Testis (tissue), 2 donors: ENCODE measurements at regions not wholly inside any gene's neighbourhood (a gene's known extent, or its start where the extent isn't known, plus 50 kb on each side); places are given as distances from the start of the nearest gene placed in this dataset.
A peak's percentile ranks its signal among the peaks of the same experiment; 100 is the strongest.

Source experiments
- DNase-seq: peaks from one replicate; pipeline ENCODE4 v3.0.0-alpha.2; 2019
- H3K27ac ChIP-seq, 2 donors: fragments of 200-600 bp; sonication (generic); one replicate each; pipeline ENCODE4 v1.5.1; 2019
- H3K27me3 ChIP-seq: fragments of 200-600 bp; sonication (generic); one replicate; pipeline ENCODE4 v1.5.1; 2019
- H3K36me3 ChIP-seq: fragments of 200-600 bp; sonication (generic); one replicate; pipeline ENCODE4 v1.5.1; 2017; ENCODE audit warnings: low read depth; ENCODE audit errors: missing control alignments
- H3K4me1 ChIP-seq: fragments of 200-600 bp; sonication (generic); one replicate; pipeline ENCODE4 v1.5.1; 2019
- H3K4me3 ChIP-seq, 2 donors: fragments of 200-600 bp; sonication (generic); one replicate each; pipeline ENCODE4 v1.5.1; 2017 to 2019
- H3K9me3 ChIP-seq: fragments of 200-600 bp; sonication (generic); one replicate; pipeline ENCODE4 v1.5.1; 2017
- POLR2A ChIP-seq: fragments of 450-650 bp; IDR thresholded peaks from one replicate; pipeline ENCODE4 v1.6.1; 2017; ENCODE audit warnings: antibody characterized with exemption, mild to moderate bottlenecking, moderate library complexity
- WGBS, 2 donors: methylation state at CpG; one replicate each; pipeline ENCODE4 v1.1.5; 2018; 5-methylcytosine and 5-hydroxymethylcytosine counted together
- intact Hi-C: fragments of 100-400 bp; cut with DNase I; formaldehyde crosslinking; loops from one replicate; pipeline ENCODE4 v1.15.1; 2023; ENCODE audit warnings: low total_unique reads
- TF ChIP-seq, protein P1 (sequence below), 3 experiments: fragments of 450-650 bp in 2 of 3; fragments of 200-600 bp in 1 of 3; sonication (generic) in 1 of 3; IDR thresholded peaks; one replicate each; pipeline ENCODE4 v1.5.1; 2016 to 2019; ENCODE audit warnings: antibody characterized with exemption in 3 of 3, mild to moderate bottlenecking in 2 of 3, moderate library complexity in 1 of 3

DNA sequence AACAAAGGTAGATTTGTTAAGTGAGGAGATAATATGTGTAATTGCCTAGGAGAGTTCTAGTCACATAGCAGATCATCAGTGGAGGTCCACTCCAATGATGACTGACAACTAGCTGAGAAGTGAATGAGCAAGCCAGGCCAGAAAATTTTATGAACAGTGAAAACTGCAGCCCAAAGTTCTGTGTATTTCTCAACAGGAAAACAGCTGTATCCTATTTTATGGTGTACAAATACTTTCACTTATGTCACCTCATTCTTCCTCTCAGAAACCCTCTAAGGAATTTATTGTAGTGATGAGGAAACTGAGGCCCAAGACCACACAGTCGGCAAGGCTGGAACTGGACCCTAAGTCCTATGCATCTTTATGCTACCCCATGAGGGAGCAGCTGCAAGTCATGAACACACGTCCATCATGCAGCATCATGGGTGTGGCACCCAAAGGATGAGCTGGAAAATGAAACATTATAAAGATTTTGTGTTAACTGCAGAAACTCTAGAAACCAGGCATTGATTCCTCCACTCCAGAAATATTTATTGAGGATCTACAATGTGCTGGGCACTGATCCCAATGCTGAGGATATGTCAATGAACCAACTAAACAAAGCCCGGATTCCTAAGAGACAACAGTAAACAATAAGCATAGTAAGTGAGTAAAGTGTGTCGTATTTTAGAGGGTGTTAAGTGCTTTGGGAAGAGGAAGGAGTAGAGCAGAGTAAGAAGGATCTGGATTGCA is 99.5 kb upstream of the DUSP10 start:
- Histone ChIP-seq H3K27ac (no peak overlapping the region), H3K9me3 (no peaks in the 10 kb centered on the region), H3K4me1 (no peaks in the 10 kb centered on the region), H3K4me3 (no peak overlapping the region), H3K36me3 (no peaks in the 10 kb centered on the region), H3K27me3 (no peaks in the 10 kb centered on the region)
- TF ChIP-seq, protein P1, sequence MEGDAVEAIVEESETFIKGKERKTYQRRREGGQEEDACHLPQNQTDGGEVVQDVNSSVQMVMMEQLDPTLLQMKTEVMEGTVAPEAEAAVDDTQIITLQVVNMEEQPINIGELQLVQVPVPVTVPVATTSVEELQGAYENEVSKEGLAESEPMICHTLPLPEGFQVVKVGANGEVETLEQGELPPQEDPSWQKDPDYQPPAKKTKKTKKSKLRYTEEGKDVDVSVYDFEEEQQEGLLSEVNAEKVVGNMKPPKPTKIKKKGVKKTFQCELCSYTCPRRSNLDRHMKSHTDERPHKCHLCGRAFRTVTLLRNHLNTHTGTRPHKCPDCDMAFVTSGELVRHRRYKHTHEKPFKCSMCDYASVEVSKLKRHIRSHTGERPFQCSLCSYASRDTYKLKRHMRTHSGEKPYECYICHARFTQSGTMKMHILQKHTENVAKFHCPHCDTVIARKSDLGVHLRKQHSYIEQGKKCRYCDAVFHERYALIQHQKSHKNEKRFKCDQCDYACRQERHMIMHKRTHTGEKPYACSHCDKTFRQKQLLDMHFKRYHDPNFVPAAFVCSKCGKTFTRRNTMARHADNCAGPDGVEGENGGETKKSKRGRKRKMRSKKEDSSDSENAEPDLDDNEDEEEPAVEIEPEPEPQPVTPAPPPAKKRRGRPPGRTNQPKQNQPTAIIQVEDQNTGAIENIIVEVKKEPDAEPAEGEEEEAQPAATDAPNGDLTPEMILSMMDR (IDR thresholded peaks at IDR 0.05) = no peak
- no peak for TF ChIP-seq POLR2A
- DNase-seq = no peak
- WGBS, 2 donors = 77 to 81% methylated on average over 4 of the region's 4 CpGs
- intact Hi-C loops = no loop called here

DNA sequence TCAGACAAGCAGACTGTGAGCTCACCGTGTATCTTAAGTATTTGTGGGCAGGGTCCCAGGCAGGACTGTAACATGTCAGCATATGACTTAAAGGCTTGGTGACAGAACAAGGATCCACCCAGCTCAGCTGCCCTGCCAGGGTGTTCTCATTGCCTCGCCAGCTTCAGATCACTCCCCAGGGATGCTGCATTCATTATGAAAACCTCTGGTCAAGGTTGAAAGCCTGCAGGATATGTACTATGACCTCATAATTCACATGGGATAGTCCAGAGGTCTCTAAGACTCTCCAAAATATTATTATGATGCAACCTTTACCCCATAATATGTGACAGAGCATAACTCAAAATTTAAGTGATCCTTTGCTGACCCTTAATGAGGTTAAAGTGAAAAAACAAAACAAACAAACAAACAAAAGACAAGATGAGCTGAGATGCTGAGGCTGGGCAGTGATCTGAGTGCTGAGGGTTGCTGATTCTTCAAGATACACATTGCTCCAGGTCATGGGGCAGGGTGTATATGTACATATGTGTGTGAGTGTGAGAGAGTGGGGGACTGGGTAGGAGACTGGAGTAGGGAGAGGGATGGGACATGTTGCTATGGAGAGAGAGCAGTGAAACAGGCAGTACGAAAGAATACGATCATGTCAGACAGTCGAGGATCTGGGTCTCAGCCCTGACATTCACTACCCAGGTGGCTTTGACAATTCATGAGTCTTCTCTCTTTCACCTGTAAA is 98.8 kb upstream of the DUSP10 start:
- 76 to 79% methylated on average over 5 of the region's 5 CpGs for WGBS, 2 donors
- H3K27me3 ChIP-seq = no peaks in the 10 kb centered on the region
- H3K27ac ChIP-seq = no peak overlapping the region
- no peaks in the 10 kb centered on the region for H3K4me1 ChIP-seq
- H3K4me3 ChIP-seq = no peak overlapping the region
- no peak for TF ChIP-seq POLR2A
- TF ChIP-seq, protein P1 (IDR thresholded peaks at IDR 0.05) = no peak
- intact Hi-C loops = no loop called here
- H3K9me3 ChIP-seq = no peaks in the 10 kb centered on the region
- H3K36me3 ChIP-seq = no peaks in the 10 kb centered on the region
- peak; percentile 22 for DNase-seq

DNA sequence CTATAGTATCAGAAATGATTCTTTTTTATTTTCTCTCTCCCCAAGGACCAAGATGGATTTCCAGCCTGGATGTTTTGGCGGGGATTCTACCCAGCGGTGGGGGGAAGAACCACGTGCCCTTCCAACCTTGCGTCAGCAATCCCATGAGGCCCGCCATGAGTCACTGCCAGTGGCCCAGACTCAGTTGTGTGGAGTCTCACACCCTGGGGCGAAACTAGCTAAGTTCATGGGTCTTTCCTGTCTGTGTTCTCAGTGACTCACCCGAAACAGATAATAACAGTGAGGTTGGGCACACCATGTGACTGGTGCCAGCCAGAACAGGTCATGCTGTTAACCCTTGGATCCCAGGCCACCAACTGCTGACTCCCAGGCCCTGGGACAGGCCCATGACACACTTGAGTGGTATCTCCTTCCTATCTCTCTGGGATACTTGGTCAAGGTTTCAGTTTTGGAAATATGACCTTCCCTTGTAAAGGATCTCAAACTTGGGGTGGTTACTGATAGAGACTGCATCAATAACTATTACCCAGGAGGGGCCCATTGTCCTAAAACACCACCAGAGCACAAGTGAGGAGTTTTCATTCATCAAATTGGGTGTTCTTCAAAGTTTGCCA is 98.0 kb upstream of the DUSP10 start:
- H3K27ac ChIP-seq = no peak overlapping the region

DNA sequence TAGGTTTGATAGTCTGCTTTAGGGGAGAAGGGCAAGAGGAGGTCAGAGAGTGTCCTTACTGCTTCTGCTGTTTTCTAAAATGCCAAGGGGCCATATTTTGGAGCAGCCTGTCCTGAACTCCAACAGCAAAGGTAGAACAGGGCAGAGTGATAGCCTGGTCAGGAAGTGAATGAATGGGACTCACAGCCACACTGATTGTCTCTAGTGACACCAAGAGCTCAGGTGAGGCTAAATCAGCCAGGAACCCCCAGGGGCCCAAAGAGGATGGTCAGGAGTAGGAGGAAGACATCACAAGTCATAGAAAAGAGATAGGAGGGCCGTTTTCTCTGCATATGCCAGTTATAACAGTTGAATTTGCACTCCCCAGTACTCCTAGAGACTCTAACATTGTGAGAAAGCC is 97.4 kb upstream of the DUSP10 start:
- 64 to 80% methylated on average over 1 of the region's 1 CpG for WGBS, 2 donors
- Histone ChIP-seq H3K36me3 (no peaks in the 10 kb centered on the region), H3K4me3 (no peak overlapping the region), H3K4me1 (no peaks in the 10 kb centered on the region), H3K27ac (no peak overlapping the region), H3K9me3 (no peaks in the 10 kb centered on the region), H3K27me3 (no peaks in the 10 kb centered on the region)
- intact Hi-C loops = no loop called here
- no peak for TF ChIP-seq POLR2A
- TF ChIP-seq, protein P1 (IDR thresholded peaks at IDR 0.05) = no peak
- no peak for DNase-seq

More for the DNA sequence above, 98.0 kb upstream of the DUSP10 start:
- WGBS, 2 donors = 59 to 79% methylated on average over 7 of the region's 7 CpGs
- Histone ChIP-seq H3K36me3 (no peaks in the 10 kb centered on the region), H3K4me1 (no peaks in the 10 kb centered on the region), H3K9me3 (no peaks in the 10 kb centered on the region), H3K27me3 (no peaks in the 10 kb centered on the region), H3K4me3 (no peak overlapping the region)
- peak; percentile 23 for DNase-seq
- intact Hi-C loops = no loop called here
- TF ChIP-seq, protein P1 (IDR thresholded peaks at IDR 0.05) = no peak
- TF ChIP-seq POLR2A = no peak
